Testis (tissue), 2 donors: ENCODE measurements at regions not wholly inside any gene's neighbourhood (a gene's known extent, or its start where the extent isn't known, plus 50 kb on each side); places are given as distances from the start of the nearest gene placed in this dataset.

ENCODE experiments used
- POLR2A ChIP-seq: fragments of 450-650 bp; IDR thresholded peaks from one replicate; pipeline ENCODE4 v1.6.1; 2017; ENCODE audit warnings: antibody characterized with exemption, mild to moderate bottlenecking, moderate library complexity
- TF ChIP-seq, protein P1 (sequence below), 3 experiments: fragments of 450-650 bp in 2 of 3; fragments of 200-600 bp in 1 of 3; sonication (generic) in 1 of 3; IDR thresholded peaks; one replicate each; pipeline ENCODE4 v1.5.1; 2016 to 2019; ENCODE audit warnings: antibody characterized with exemption in 3 of 3, mild to moderate bottlenecking in 2 of 3, moderate library complexity in 1 of 3

DNA sequence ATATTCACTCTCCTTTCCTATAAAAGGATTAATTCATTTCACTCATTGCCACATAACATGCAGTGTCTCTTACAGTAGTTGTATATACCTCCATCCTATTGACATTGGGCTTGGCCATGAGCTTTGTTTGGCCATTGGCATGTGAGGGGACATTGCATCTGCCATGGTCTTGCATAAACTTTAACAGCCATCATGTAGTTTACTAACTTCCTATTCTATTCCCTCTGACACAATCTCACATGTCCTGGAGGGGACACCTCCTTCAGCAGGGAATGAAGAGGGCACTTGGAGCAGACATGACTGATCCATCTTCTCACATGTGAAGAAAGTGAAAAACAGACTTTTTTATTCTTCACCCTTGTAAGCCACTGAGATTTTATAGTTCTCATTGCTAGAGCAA, 115.5 kb upstream of the MARCKS start:
- TF ChIP-seq, protein P1, sequence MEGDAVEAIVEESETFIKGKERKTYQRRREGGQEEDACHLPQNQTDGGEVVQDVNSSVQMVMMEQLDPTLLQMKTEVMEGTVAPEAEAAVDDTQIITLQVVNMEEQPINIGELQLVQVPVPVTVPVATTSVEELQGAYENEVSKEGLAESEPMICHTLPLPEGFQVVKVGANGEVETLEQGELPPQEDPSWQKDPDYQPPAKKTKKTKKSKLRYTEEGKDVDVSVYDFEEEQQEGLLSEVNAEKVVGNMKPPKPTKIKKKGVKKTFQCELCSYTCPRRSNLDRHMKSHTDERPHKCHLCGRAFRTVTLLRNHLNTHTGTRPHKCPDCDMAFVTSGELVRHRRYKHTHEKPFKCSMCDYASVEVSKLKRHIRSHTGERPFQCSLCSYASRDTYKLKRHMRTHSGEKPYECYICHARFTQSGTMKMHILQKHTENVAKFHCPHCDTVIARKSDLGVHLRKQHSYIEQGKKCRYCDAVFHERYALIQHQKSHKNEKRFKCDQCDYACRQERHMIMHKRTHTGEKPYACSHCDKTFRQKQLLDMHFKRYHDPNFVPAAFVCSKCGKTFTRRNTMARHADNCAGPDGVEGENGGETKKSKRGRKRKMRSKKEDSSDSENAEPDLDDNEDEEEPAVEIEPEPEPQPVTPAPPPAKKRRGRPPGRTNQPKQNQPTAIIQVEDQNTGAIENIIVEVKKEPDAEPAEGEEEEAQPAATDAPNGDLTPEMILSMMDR (IDR thresholded peaks at IDR 0.05), result no peak
- no peak for TF ChIP-seq POLR2A
